ENCODE measurements at regions not wholly inside any gene's neighbourhood (a gene's known extent, or its start where the extent isn't known, plus 50 kb on each side); places are given as distances from the start of the nearest gene placed in this dataset.

GRCh38 chr1:234911787-234912186 is 216.8 kb downstream of the TOMM20 start:
- TF ChIP-seq CTCF (IDR thresholded peaks at IDR 0.05; ENCODE audit: insufficient read depth, low read depth, low read length) (no peak), EZH2 (IDR thresholded peaks at IDR 0.05; ENCODE audit: insufficient read depth, low read length) (no peak)

Data from astrocyte (in vitro differentiated cells and primary cell).